ENCODE measurements at regions not wholly inside any gene's neighbourhood (a gene's known extent, or its start where the extent isn't known, plus 50 kb on each side); places are given as distances from the start of the nearest gene placed in this dataset.

GRCh38 chr7:23894892-23895569, 185.0 kb downstream of the STK31 start:
- Histone ChIP-seq H3K9me3 (no peaks in the 10 kb centered on the region), H3K4me1 (ENCODE audit: control insufficient read depth in 1 of 2, insufficient read depth in 2 of 2, low read depth in 1 of 2, low read length in 1 of 2) (peaks cover 23 to 35% of the 10 kb centered on the region in 2 experiments), H3K36me3 (replicated peaks in 1 of 2; ENCODE audit: control insufficient read depth in 1 of 2, insufficient read depth in 2 of 2, low read length in 1 of 2) (no peaks in the 10 kb centered on the region), H3K9ac (no peak overlapping the region), H3K27me3 (ENCODE audit: insufficient read depth) (no peaks in the 10 kb centered on the region), H4K20me1 (ENCODE audit: insufficient read depth) (no peaks in the 10 kb centered on the region), H3F3A (replicated peaks; ENCODE audit: insufficient read depth) (peaks cover 24% of the 10 kb centered on the region), H3K27ac (ENCODE audit: low read depth in 2 of 2, low read length in 1 of 2) (peak overlapping the region; percentile 63 to 82), H3K79me2 (ENCODE audit: insufficient read depth) (no peaks in the 10 kb centered on the region), H3K9me2 (no peaks in the 10 kb centered on the region), H2AFZ (ENCODE audit: low read depth) (peak overlapping the region; percentile 62), H3K4me2 (peak overlapping the region; percentile 30), H3K4me3 (ENCODE audit: low read depth in 2 of 2, low read length in 1 of 2) (no peak overlapping the region)
- DNase-seq = no peak
- TF ChIP-seq MXI1 (IDR thresholded peaks at IDR 0.05; ENCODE audit: low read depth, low read length) (0 out of 2 replicates have a peak, but pooled peaks have one; percentile 18), EP300 (IDR thresholded peaks at IDR 0.05; ENCODE audit: borderline replicate concordance in 1 of 2, low read depth in 1 of 2, low read length in 1 of 2) (0 out of 4 replicates have a peak, but pooled peaks of 1 of the 2 experiments have one; percentile 3)
- TF ChIP-seq, protein P1, sequence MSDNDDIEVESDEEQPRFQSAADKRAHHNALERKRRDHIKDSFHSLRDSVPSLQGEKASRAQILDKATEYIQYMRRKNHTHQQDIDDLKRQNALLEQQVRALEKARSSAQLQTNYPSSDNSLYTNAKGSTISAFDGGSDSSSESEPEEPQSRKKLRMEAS (IDR thresholded peaks at IDR 0.05; ENCODE audit: low read depth) = no peak
- WGBS (ENCODE audit: low lambda C conversion rate) = 92% methylated on average over 4 of the region's 4 CpGs
- POLR2A ChIA-PET = no interaction called here
- CTCF ChIA-PET = interaction anchor here (0.7 to 3.6 kb wide), 3 partner anchors 10 to 487 kb away, joined by 3 to 16 read pairs (median 3); no protein-coding TSS in a partner anchor

DNA sequence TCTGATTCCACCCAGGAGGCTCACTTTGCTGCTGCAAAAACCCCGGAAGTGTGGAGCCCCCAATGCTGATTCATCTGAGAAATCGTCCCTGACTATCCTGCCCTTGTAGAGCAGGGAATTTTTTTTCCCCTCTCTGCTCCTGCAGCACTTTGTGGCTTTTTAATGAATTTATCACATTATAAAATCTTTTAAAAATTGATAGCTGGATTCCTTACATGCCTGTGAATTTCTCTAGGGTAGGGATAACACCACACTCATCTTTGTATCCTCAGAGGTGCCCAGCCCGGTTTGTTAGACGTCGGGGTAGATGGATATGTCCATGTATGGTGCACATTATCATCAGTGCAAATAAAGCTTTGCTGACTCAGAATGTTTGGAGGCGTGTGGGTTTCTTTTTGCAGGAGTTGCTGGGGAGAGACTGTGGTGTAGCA, 185.7 kb downstream of the STK31 start:
- Histone ChIP-seq H3K36me3 (replicated peaks in 1 of 2; ENCODE audit: control insufficient read depth in 1 of 2, insufficient read depth in 2 of 2, low read length in 1 of 2) (no peaks in the 10 kb centered on the region), H3K9me3 (no peaks in the 10 kb centered on the region), H3F3A (replicated peaks; ENCODE audit: insufficient read depth) (peaks cover 24% of the 10 kb centered on the region), H2AFZ (ENCODE audit: low read depth) (peak overlapping the region; percentile 62), H3K9me2 (no peaks in the 10 kb centered on the region), H3K4me1 (ENCODE audit: control insufficient read depth in 1 of 2, insufficient read depth in 2 of 2, low read depth in 1 of 2, low read length in 1 of 2) (peaks cover 23 to 35% of the 10 kb centered on the region in 2 experiments), H3K27me3 (ENCODE audit: insufficient read depth) (no peaks in the 10 kb centered on the region), H4K20me1 (ENCODE audit: insufficient read depth) (no peaks in the 10 kb centered on the region), H3K27ac (ENCODE audit: low read depth in 2 of 2, low read length in 1 of 2) (peak overlapping the region; percentile 63 to 82), H3K9ac (no peak overlapping the region), H3K4me3 (ENCODE audit: low read depth in 2 of 2, low read length in 1 of 2) (0 out of 4 replicates have a peak overlapping the region, but pooled peaks of 1 of the 2 experiments have one; percentile 5), H3K4me2 (peak overlapping the region; percentile 30), H3K79me2 (ENCODE audit: insufficient read depth) (no peaks in the 10 kb centered on the region)
- POLR2A ChIA-PET = no interaction called here
- TF ChIP-seq TCF12 (IDR thresholded peaks at IDR 0.05) (peak; percentile 74), REST (IDR thresholded peaks at IDR 0.05; ENCODE audit: low read depth, low read length) (no peak; the same call in 1 of the 2 replicates), POLR2AphosphoS5 (IDR thresholded peaks at IDR 0.05; ENCODE audit: low read depth, low read length) (0 out of 2 replicates have a peak, but pooled peaks have one; percentile 20), PBX3 (IDR thresholded peaks at IDR 0.05) (peak; percentile 65), RFX5 (IDR thresholded peaks at IDR 0.05; ENCODE audit: low read length) (no peak), JUND (IDR thresholded peaks at IDR 0.05) (peak; percentile 74), SIN3A (IDR thresholded peaks at IDR 0.05; ENCODE audit: borderline replicate concordance, low read depth, low read length) (no peak), EP300 (IDR thresholded peaks at IDR 0.05; ENCODE audit: borderline replicate concordance in 1 of 2, low read depth in 1 of 2, low read length in 1 of 2) (peak in 1 of 2 experiments; percentile 73; a peak in 2 of 4 replicates), CHD2 (IDR thresholded peaks at IDR 0.05; ENCODE audit: low read length, partially characterized antibody) (no peak), NFIC (IDR thresholded peaks at IDR 0.05; ENCODE audit: borderline replicate concordance) (peak; percentile 38; the same call in 1 of the 2 replicates), RXRA (IDR thresholded peaks at IDR 0.05; ENCODE audit: borderline replicate concordance, low read depth) (peak; percentile 8; the same call in 1 of the 2 replicates), FOSL2 (IDR thresholded peaks at IDR 0.05; ENCODE audit: borderline replicate concordance, low read depth) (peak; percentile 69), TEAD4 (IDR thresholded peaks at IDR 0.05; ENCODE audit: borderline replicate concordance, insufficient read depth) (peak; percentile 81), GABPA (IDR thresholded peaks at IDR 0.05; ENCODE audit: low read depth) (0 out of 2 replicates have a peak, but pooled peaks have one; percentile 31), EZH2phosphoT487 (IDR thresholded peaks at IDR 0.05; ENCODE audit: borderline replicate concordance, low read depth) (no peak), ELF1 (IDR thresholded peaks at IDR 0.05) (peak; percentile 80)
- 3% methylated on average over 6 of the region's 6 CpGs for WGBS (ENCODE audit: low lambda C conversion rate)
- DNase-seq = no peak
- CTCF ChIA-PET = interaction anchor here (0.7 kb wide), 1 partner anchor 486 kb away, joined by 3 read pairs; no protein-coding TSS in a partner anchor

Measured in SK-N-SH (cell line).